CD14-positive monocyte (primary cell): ENCODE measurements at regions not wholly inside any gene's neighbourhood (a gene's known extent, or its start where the extent isn't known, plus 50 kb on each side); places are given as distances from the start of the nearest gene placed in this dataset.

Experiments used
- DNase-seq, 3 donors: peaks; one replicate each; pipeline ENCODE4 v3.0.0-alpha.2; 2011 to 2022
- H2AFZ ChIP-seq: 2 replicates; pipeline ENCODE4 v1.6.0; 2012; ENCODE audit warnings: mild to moderate bottlenecking, low read depth, low read length, inconsistent platforms; ENCODE audit not compliant: insufficient read depth, poor library complexity, severe bottlenecking
- H3K27ac ChIP-seq, 2 donors: 1 replicate in 1 of 2; 2 replicates in 1 of 2; pipeline ENCODE4 v1.5.1; 2012 to 2013; ENCODE audit warnings: low read length in 2 of 2, control low read depth in 1 of 2, inconsistent platforms in 1 of 2, low read depth in 1 of 2, mild to moderate bottlenecking in 1 of 2
- H3K27me3 ChIP-seq, 2 donors: one replicate each; pipeline versions ENCODE4 v1.6.0 to v1.6.1; 2011 to 2013; ENCODE audit warnings: low read length in 2 of 2; ENCODE audit not compliant: control insufficient read depth in 2 of 2, insufficient read depth in 2 of 2
- H3K36me3 ChIP-seq, 2 donors: replicated peaks in 1 of 2; 1 replicate in 1 of 2; 2 replicates in 1 of 2; pipeline versions ENCODE4 v1.5.1 to v1.6.1; 2012 to 2013; ENCODE audit warnings: low read length in 2 of 2, control low read depth in 1 of 2, inconsistent platforms in 1 of 2, mild to moderate bottlenecking in 1 of 2; ENCODE audit not compliant: insufficient read depth in 2 of 2, control insufficient read depth in 1 of 2
- H3K4me1 ChIP-seq, 2 donors: 1 replicate in 1 of 2; 2 replicates in 1 of 2; pipeline versions ENCODE4 v1.5.1 to v1.6.1; 2012 to 2013; ENCODE audit warnings: low read length in 2 of 2, control low read depth in 1 of 2, inconsistent platforms in 1 of 2, mild to moderate bottlenecking in 1 of 2, moderate library complexity in 1 of 2; ENCODE audit not compliant: insufficient read depth in 2 of 2, control insufficient read depth in 1 of 2
- H3K4me2 ChIP-seq: replicated peaks from 2 replicates; pipeline ENCODE3; 2012; ENCODE audit warnings: low read length, moderate library complexity, mild to moderate bottlenecking; ENCODE audit not compliant: poor library complexity, severe bottlenecking; ENCODE audit errors: extremely low read depth
- H3K4me3 ChIP-seq, 3 experiments: fragments of 200-600 bp in 1 of 3; sonication (generic) in 1 of 3; replicated peaks in 1 of 3; 1 replicate in 2 of 3; 2 replicates in 1 of 3; pipeline ENCODE4 v1.5.1; 2011 to 2013; ENCODE audit warnings: low read length in 3 of 3, mild to moderate bottlenecking in 3 of 3, control low read depth in 2 of 3, low read depth in 2 of 3, inconsistent platforms in 1 of 3, moderate library complexity in 1 of 3
- H3K79me2 ChIP-seq: 2 replicates; pipeline ENCODE4 v1.6.0; 2012; ENCODE audit warnings: mild to moderate bottlenecking, control low read depth, inconsistent platforms, low read length, moderate library complexity; ENCODE audit not compliant: insufficient read depth
- H3K9ac ChIP-seq: 2 replicates; pipeline ENCODE4 v1.6.0; 2017; ENCODE audit warnings: low read length, mild to moderate bottlenecking; ENCODE audit not compliant: insufficient read depth, poor library complexity, severe bottlenecking
- H3K9me3 ChIP-seq, 2 donors: replicated peaks in 1 of 2; 1 replicate in 1 of 2; 2 replicates in 1 of 2; pipeline versions ENCODE4 v1.5.1 to v1.6.1; 2012 to 2013; ENCODE audit warnings: low read length in 2 of 2, control low read depth in 1 of 2; ENCODE audit not compliant: control insufficient read depth in 1 of 2, insufficient read depth in 1 of 2
- H4K20me1 ChIP-seq: 2 replicates; pipeline ENCODE4 v1.6.0; 2012; ENCODE audit warnings: mild to moderate bottlenecking, low read length, control low read depth, moderate library complexity; ENCODE audit not compliant: insufficient read depth
- H3K27ac Mint-ChIP-seq, 7 donors: one replicate each; pipeline ENCODE4 v1.8.0; 2020; ENCODE audit warnings: mild to moderate bottlenecking in 7 of 7, mixed read lengths in 7 of 7, moderate library complexity in 6 of 7, inconsistent platforms in 2 of 7
- H3K27me3 Mint-ChIP-seq, 3 donors: one replicate each; pipeline ENCODE4 v1.8.0; 2021 to 2022; ENCODE audit warnings: low read depth in 3 of 3, mild to moderate bottlenecking in 3 of 3, mixed read lengths in 3 of 3, moderate library complexity in 3 of 3, inconsistent platforms in 1 of 3
- H3K36me3 Mint-ChIP-seq, 2 donors: one replicate each; pipeline ENCODE4 v1.8.0; 2020; ENCODE audit warnings: mixed read lengths in 2 of 2, inconsistent platforms in 1 of 2, mild to moderate bottlenecking in 1 of 2
- H3K4me1 Mint-ChIP-seq: one replicate; pipeline ENCODE4 v1.8.0; 2020; ENCODE audit warnings: mild to moderate bottlenecking, mixed read lengths
- H3K4me3 Mint-ChIP-seq, 2 donors: one replicate each; pipeline ENCODE4 v1.8.0; 2020; ENCODE audit warnings: mild to moderate bottlenecking in 2 of 2, mixed read lengths in 2 of 2, moderate library complexity in 1 of 2
- H3K9me3 Mint-ChIP-seq, 7 donors: one replicate each; pipeline ENCODE4 v1.8.0; 2020 to 2022; ENCODE audit warnings: mixed read lengths in 7 of 7, mild to moderate bottlenecking in 6 of 7, moderate library complexity in 6 of 7, inconsistent platforms in 2 of 7
- CTCF ChIP-seq: fragments of 200-600 bp; IDR thresholded peaks from one replicate; pipeline ENCODE4 v1.8.0; 2022; ENCODE audit warnings: antibody characterized with exemption, mild to moderate bottlenecking
- WGBS: methylation state at CpG from one replicate; pipeline ENCODE4 v1.1.5; 2013; ENCODE audit warnings: missing lambda C conversion rate; ENCODE audit not compliant: insufficient coverage; 5-methylcytosine and 5-hydroxymethylcytosine counted together
- intact Hi-C, 2 donors: fragments of 100-400 bp; cut with micrococcal nuclease; formaldehyde crosslinking; loops; one replicate each; pipeline versions ENCODE4 v1.15.0 to v1.15.1; 2023

GRCh38 chr21:16058896-16059295 is 329.1 kb downstream of the USP25 start:
- Histone ChIP-seq H2AFZ (no peak overlapping the region), H3K4me2 (no peak overlapping the region), H3K27me3 (no peaks in the 10 kb centered on the region), H3K79me2 (no peaks in the 10 kb centered on the region), H3K9me3 (peaks cover 11 to 19% of the 10 kb centered on the region in 2 donors), H4K20me1 (no peaks in the 10 kb centered on the region), H3K36me3 (no peaks in the 10 kb centered on the region), H3K4me1 (no peaks in the 10 kb centered on the region), H3K4me3 (no peak overlapping the region), H3K27ac (no peak overlapping the region), H3K9ac (no peak overlapping the region)
- Mint-ChIP-seq H3K27me3 (no peaks in the 10 kb centered on the region), H3K4me1 (no peaks in the 10 kb centered on the region), H3K27ac (no peak overlapping the region), H3K36me3 (no peaks in the 10 kb centered on the region), H3K9me3 (peaks cover 7 to 18% (median 14%) of the 10 kb centered on the region in 7 donors), H3K4me3 (no peak overlapping the region)
- no peak for TF ChIP-seq CTCF
- DNase-seq, result no peak
- intact Hi-C loops, result no loop called here

- intact Hi-C loops, result no loop called here
- WGBS, result 94% methylated on average over 4 of the region's 4 CpGs
Measured at GRCh38 chr21:16059981-16060380, 330.2 kb downstream of the USP25 start.

More at GRCh38 chr21:16059981-16060380, 330.2 kb downstream of the USP25 start:
- Histone ChIP-seq H3K79me2 (no peaks in the 10 kb centered on the region), H4K20me1 (no peaks in the 10 kb centered on the region), H3K4me3 (no peak overlapping the region), H3K9me3 (peaks cover 11 to 19% of the 10 kb centered on the region in 2 donors), H3K9ac (no peak overlapping the region), H3K27ac (no peak overlapping the region), H3K36me3 (no peaks in the 10 kb centered on the region), H2AFZ (no peak overlapping the region), H3K27me3 (no peaks in the 10 kb centered on the region), H3K4me1 (no peaks in the 10 kb centered on the region), H3K4me2 (no peak overlapping the region)
- Mint-ChIP-seq H3K4me3 (no peak overlapping the region), H3K27me3 (no peaks in the 10 kb centered on the region), H3K36me3 (no peaks in the 10 kb centered on the region), H3K4me1 (no peaks in the 10 kb centered on the region), H3K27ac (peak overlapping the region in 1 of 7 donors; percentile 67), H3K9me3 (peaks cover 7 to 18% (median 14%) of the 10 kb centered on the region in 7 donors)
- no peak for DNase-seq
- TF ChIP-seq CTCF, result no peak
